Fibroblast of skin of right biceps (primary cell): ENCODE measurements at regions not wholly inside any gene's neighbourhood (a gene's known extent, or its start where the extent isn't known, plus 50 kb on each side); places are given as distances from the start of the nearest gene placed in this dataset.

Source experiments
- DNase-seq: peaks from one replicate; pipeline ENCODE4 v3.0.0-alpha.2; 2013

DNA sequence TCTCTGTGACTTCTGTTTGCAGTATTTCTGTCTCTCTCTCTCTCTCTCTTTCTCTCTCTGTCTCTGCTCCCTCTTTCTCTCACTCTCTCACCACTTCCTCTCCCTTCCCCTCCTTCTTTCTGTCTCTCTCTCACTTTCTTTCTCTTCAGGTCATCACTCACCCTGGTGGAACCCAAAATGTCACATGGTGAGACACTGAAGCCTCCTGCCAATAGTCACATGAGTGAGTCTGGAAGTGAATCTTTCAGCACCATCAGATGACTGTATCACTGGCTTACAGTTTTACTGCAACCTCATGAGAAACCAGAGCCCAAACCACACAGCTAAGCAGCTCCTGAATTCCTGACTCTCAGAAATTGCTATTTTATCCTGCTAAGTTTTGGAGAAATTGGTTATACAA is 414.6 kb downstream of the CAAP1 start:
- DNase-seq, result no peak

GRCh38 chr9:26471261-26471660 is 421.3 kb downstream of the CAAP1 start:
- DNase-seq, result no peak

- DNase-seq, result no peak
These were observed 422.3 kb downstream of the CAAP1 start for GRCh38 chr9:26470284-26470683.

GRCh38 chr9:26463837-26464236 is 428.8 kb downstream of the CAAP1 start:
- DNase-seq, result no peak

DNA sequence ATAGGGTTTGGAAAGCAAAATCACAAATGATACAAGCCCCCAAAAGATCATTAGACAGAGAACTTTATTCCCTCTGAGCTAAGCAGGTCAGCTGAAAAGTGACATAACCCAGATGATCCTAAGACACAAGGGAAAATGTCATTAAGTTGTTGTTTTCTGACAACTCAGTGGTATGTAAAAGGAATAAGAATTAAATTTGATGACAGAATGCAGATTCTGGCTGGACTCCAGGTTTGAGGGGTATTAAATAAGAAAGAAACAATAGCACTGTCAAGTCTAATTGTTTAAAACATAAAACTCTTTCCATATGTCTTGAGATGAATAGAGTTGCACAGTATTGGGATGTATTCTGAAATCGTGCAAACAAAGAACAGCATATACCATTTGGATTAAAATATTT is 429.9 kb downstream of the CAAP1 start:
- DNase-seq, result no peak

DNA sequence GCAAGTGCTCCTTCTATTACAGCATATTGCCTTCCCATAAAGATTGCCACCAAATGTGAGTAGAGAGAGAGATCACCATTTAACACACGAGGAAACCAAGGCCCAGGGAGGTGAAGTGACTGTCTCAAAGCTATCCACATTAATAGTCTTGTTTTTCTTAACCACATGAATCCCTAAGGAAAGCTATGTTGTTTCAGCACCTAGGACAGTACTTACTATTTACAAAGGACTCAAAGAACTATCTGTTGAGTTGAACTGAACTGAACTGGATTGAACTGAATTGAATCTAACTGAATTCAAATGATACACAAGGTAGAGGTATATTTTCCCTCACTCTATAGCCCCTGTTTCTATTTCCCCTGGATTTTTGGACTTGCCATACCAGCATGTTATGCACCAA is 430.4 kb downstream of the CAAP1 start:
- peak; percentile 0 for DNase-seq

DNA sequence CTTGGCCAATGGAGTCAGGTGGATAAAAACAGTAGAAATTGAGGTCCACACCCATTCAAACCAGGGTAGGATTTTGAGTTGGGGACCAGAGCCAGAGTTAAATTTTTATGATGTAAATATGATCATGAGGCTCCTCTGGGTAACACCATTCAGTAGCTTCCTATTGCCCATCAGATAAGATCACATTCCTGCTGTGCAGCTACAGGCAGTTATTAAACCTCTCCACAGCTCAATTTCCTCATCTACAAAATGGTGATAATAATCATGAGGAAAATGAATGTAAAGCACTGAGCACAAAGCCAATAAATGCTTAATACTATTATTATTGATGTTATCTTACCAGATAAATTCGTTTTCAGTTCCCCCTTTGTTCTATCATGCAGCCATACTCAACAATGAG is 432.0 kb downstream of the CAAP1 start:
- DNase-seq, result no peak

- no peak for DNase-seq
These were observed 432.6 kb downstream of the CAAP1 start for GRCh38 chr9:26459959-26460358.

- no peak for DNase-seq
These were observed 434.5 kb downstream of the CAAP1 start for GRCh38 chr9:26458054-26458453.

GRCh38 chr9:26457151-26457550 is 435.5 kb downstream of the CAAP1 start:
- no peak for DNase-seq

DNA sequence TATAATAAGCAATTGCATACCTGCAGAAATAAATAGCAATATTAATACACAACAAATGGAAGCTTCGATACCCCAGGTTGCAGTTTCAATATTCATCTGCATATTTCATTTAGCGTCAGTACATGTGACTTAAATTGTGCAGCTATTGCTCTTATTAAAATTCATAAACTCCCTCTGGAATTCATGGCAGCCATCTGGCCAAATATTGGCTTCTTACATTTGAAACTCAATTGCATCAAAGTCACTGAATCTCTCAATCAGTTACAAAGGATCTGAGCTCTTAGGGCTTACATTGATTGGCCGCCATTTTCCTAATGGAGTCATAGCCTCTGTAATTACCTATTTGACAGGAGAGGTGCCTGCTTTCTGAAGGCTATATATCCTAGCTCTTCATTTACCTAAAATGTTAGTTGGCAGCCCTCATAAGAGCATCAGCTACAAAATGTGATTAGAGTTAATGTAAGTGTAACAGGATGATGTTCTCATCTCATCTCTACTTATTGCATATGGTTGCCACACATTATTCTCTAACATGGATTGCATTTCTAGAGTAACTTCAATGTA is 453.5 kb downstream of the CAAP1 start:
- DNase-seq, result no peak

GRCh38 chr9:26437056-26437711 is 455.4 kb downstream of the CAAP1 start:
- DNase-seq, result no peak

GRCh38 chr9:26426551-26427131 is 466.0 kb downstream of the CAAP1 start:
- no peak for DNase-seq

DNA sequence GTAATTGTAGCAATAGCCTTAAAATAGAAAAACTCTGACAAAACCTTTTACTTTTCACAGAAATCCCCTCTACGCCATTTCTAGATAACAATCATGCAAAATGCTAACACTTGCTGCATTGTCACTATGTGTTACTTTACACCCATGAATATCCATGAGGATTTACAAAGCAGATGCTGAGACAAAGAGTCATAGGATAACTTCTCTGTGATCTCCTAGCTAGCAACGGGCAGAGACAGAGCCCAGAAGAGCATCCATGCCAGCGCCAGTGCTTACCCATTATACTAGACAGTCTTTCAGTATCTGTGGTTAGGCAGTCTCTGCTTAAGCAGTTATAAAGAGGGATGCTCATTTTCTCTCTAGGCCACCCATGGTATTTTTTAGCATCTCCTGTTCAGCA is 474.1 kb downstream of the CAAP1 start:
- DNase-seq, result no peak

DNA sequence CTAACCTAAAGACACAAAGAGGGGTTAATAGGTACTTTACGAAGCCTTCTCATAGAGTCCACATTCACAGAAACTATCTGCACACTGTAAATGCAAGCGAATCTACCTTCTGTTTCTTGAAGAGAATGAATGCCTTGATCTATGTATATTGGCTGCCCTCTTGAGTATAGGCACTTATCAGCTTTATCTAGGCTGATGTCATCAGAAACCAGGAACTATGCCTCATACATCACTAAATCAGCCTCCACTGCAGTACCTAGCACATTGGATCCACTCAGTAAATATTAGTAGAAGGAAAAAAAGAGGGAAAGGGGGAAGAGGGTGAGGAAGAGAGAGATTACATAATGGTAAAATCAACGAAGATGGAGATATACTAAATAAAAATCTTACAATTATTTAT is 477.1 kb downstream of the CAAP1 start:
- no peak for DNase-seq

- no peak for DNase-seq
These were observed 479.0 kb downstream of the CAAP1 start for GRCh38 chr9:26413611-26414010.

DNA sequence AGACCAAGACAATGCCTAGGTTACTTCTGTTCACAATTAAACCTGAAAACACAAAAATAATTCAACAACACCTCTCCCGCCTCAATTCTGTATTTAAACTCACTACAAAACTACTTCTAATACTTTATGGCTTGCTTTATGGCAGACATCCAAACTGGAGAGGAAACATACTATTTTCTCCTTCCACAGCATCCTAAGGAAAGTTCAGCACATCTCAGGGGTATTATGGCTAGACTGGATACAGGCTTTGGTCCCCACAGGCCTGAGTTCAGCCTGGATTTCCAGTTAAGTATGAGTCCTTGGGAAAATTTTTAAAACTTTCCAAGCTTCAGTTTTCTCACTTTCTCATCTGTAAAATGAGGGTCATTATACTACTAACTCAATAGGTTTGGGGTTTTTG is 480.2 kb downstream of the CAAP1 start:
- DNase-seq, result no peak

GRCh38 chr9:26406676-26407075 is 485.9 kb downstream of the CAAP1 start:
- DNase-seq, result no peak

GRCh38 chr9:26399556-26399955 is 493.0 kb downstream of the CAAP1 start:
- DNase-seq, result no peak

- no peak for DNase-seq
These were observed 498.6 kb downstream of the CAAP1 start for GRCh38 chr9:26394025-26394424.

- DNase-seq, result no peak
These were observed 500.0 kb downstream of the CAAP1 start for GRCh38 chr9:26392639-26393038.

DNA sequence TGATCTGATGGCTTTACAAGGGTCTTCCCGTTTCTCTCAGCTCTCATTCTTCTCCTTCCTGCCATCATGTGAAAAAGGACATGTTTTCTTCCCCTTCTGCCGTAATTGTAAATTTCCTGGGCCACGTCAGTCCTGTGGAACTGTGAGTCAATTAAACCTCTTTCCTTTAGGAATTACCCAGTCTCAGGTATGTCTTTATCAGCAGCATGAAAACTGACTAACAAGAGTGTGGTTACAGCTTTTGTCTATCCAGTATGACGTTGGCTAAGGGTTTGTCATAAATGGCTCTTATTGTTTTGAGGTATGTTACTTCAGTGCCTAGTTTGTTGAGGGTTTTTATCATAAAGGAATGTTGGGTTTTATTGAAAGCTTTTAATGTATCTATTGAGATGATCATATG is 501.6 kb downstream of the CAAP1 start:
- no peak for DNase-seq

DNA sequence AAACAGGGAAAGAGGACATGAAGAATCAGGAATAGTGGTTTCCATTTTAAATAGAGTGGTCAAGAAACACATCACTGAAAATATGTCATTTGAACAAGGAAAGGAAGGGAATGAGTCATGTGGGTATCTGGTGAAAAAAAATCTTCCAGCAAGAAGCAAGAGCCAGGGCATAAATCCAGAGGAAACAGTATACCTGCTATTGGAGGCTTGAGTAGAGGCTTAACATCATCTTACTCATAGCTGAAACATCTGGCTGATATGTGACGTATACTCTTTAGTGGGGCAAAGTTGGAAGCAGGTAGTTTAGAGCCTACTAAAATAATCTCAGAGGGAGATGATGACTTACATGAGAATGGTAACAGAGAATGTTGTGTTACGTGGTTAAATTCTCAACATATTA is 517.2 kb downstream of the CAAP1 start:
- DNase-seq, result peak; percentile 58

DNA sequence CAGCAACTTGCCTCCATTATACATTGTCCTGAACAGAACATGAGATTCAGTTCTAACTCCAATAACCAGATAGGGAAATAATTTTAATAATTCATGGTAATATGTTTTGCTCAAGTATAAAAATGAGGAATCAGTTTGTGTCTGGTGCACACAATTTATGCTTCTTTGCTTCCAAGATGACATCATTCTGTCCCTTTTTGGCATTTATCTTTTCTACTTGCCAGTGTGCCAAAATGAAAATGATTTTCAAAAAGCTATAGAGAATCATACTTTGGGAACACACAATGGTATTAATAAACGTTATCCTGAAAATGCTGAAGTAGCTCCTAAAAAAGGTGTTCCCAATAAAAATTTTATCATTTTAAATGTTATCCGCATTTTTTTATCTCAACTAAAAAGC is 519.0 kb downstream of the CAAP1 start:
- no peak for DNase-seq

DNA sequence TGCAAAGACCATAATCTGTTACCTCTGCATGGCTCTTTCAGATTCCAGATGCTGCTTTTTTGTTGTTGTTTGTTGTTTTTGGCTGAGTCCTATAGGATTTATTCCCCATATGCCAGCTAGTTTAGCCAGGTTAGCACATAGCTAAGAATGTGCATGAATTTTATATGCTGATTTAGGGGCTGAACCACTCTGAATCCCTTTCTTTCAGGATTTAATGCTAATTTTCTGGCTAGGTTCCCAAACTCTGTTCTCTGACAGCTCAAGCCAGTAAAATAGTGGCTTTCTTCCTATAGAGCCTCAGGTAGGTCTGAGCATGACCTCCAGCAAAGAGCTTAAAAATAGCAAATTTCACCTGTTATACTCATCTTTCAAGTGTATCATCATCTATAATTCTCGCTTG is 521.4 kb downstream of the CAAP1 start:
- no peak for DNase-seq
